HUES64 (cell line): ENCODE measurements at regions not wholly inside any gene's neighbourhood (a gene's known extent, or its start where the extent isn't known, plus 50 kb on each side); places are given as distances from the start of the nearest gene placed in this dataset.

Source experiments
- H3K27ac ChIP-seq: 2 replicates; pipeline ENCODE4 v1.7.0; 2013; ENCODE audit warnings: low read depth, low read length, inconsistent platforms
- H3K27me3 ChIP-seq: 2 replicates; pipeline ENCODE4 v1.6.1; 2013; ENCODE audit warnings: mild to moderate bottlenecking, low read length; ENCODE audit not compliant: insufficient read depth
- H3K36me3 ChIP-seq: 2 replicates; pipeline ENCODE4 v1.6.1; 2013; ENCODE audit warnings: mild to moderate bottlenecking, low read length; ENCODE audit not compliant: insufficient read depth
- H3K4me1 ChIP-seq: 2 replicates; pipeline ENCODE4 v1.6.1; 2013; ENCODE audit warnings: mild to moderate bottlenecking, low read length, moderate library complexity; ENCODE audit not compliant: insufficient read depth
- H3K4me3 ChIP-seq: 2 replicates; pipeline ENCODE4 v1.5.1; 2013; ENCODE audit warnings: mild to moderate bottlenecking, low read length, moderate library complexity
- H3K9ac ChIP-seq: 2 replicates; pipeline ENCODE4 v1.6.1; 2013; ENCODE audit warnings: mild to moderate bottlenecking, low read depth, low read length
- H3K9me3 ChIP-seq: 2 replicates; pipeline ENCODE4 v1.6.1; 2013; ENCODE audit warnings: low read depth, low read length; ENCODE audit not compliant: insufficient read depth
- WGBS: fragments of 150-250, 120-280 bp; methylation state at CpG from one replicate; pipeline ENCODE4 v1.1.7; 2013; ENCODE audit warnings: missing lambda C conversion rate; 5-methylcytosine and 5-hydroxymethylcytosine counted together

- Histone ChIP-seq H3K9me3 (0 out of 2 replicates have a peak, but pooled peaks cover 4% of the 10 kb centered on the region), H3K27me3 (no peaks in the 10 kb centered on the region)
- 91% methylated on average over 1 of the region's 2 CpGs for WGBS
These were observed 367.2 kb downstream of the ZFHX3 start for GRCh38 chr16:72680732-72681131.

GRCh38 chr16:72679856-72680255 is 368.1 kb downstream of the ZFHX3 start:
- Histone ChIP-seq H3K27ac (no peak overlapping the region), H3K9ac (no peak overlapping the region), H3K4me1 (no peaks in the 10 kb centered on the region), H3K36me3 (no peaks in the 10 kb centered on the region), H3K27me3 (no peaks in the 10 kb centered on the region), H3K4me3 (no peak overlapping the region), H3K9me3 (peaks cover 7% of the 10 kb centered on the region; the same call in 1 of the 2 replicates)

More at GRCh38 chr16:72680732-72681131, 367.2 kb downstream of the ZFHX3 start:
- H3K27ac ChIP-seq: no peak overlapping the region
- H3K4me1 ChIP-seq: no peaks in the 10 kb centered on the region
- no peak overlapping the region for H3K4me3 ChIP-seq
- no peaks in the 10 kb centered on the region for H3K36me3 ChIP-seq
- H3K9ac ChIP-seq: no peak overlapping the region

- Histone ChIP-seq H3K9ac (no peak overlapping the region), H3K4me1 (no peaks in the 10 kb centered on the region), H3K9me3 (peaks cover 17% of the 10 kb centered on the region), H3K27me3 (no peaks in the 10 kb centered on the region), H3K27ac (no peak overlapping the region), H3K4me3 (no peak overlapping the region), H3K36me3 (no peaks in the 10 kb centered on the region)
- 94% methylated on average over 2 of the region's 2 CpGs for WGBS
These were observed 370.1 kb downstream of the ZFHX3 start for GRCh38 chr16:72677662-72678447.

GRCh38 chr16:72673118-72673517 is 374.8 kb downstream of the ZFHX3 start:
- Histone ChIP-seq H3K4me3 (no peak overlapping the region), H3K36me3 (peaks cover 8% of the 10 kb centered on the region; the same call in 1 of the 2 replicates), H3K27me3 (no peaks in the 10 kb centered on the region), H3K9ac (no peak overlapping the region), H3K9me3 (peaks cover 25% of the 10 kb centered on the region), H3K4me1 (no peaks in the 10 kb centered on the region), H3K27ac (no peak overlapping the region)
- no CpG with 5 or more reads among the region's 1 CpG for WGBS

GRCh38 chr16:72666267-72666666 is 381.7 kb downstream of the ZFHX3 start:
- WGBS: 100% methylated on average over 2 of the region's 2 CpGs
- Histone ChIP-seq H3K9ac (no peak overlapping the region), H3K4me3 (0 out of 2 replicates have a peak overlapping the region, but pooled peaks have one; percentile 82), H3K27ac (no peak overlapping the region), H3K9me3 (no peaks in the 10 kb centered on the region), H3K4me1 (peaks cover 5% of the 10 kb centered on the region; the same call in 1 of the 2 replicates), H3K36me3 (no peaks in the 10 kb centered on the region), H3K27me3 (no peaks in the 10 kb centered on the region)

- Histone ChIP-seq H3K36me3 (no peaks in the 10 kb centered on the region), H3K9me3 (no peaks in the 10 kb centered on the region), H3K27ac (no peak overlapping the region), H3K27me3 (no peaks in the 10 kb centered on the region), H3K9ac (peak overlapping the region; percentile 85), H3K4me3 (peak overlapping the region; percentile 82), H3K4me1 (peaks cover 5% of the 10 kb centered on the region; the same call in 1 of the 2 replicates)
- WGBS: 52% methylated on average over 4 of the region's 4 CpGs
These were observed 382.2 kb downstream of the ZFHX3 start for GRCh38 chr16:72665701-72666100.

GRCh38 chr16:72664509-72665408 is 383.2 kb downstream of the ZFHX3 start:
- no peaks in the 10 kb centered on the region for H3K9me3 ChIP-seq
- WGBS: under 1% methylated on average over 60 of the region's 60 CpGs
- H3K4me3 ChIP-seq: peak overlapping the region; percentile 82
- peak overlapping the region; percentile 79; the same call in 1 of the 2 replicates for H3K27ac ChIP-seq
- peaks cover 5% of the 10 kb centered on the region; the same call in 1 of the 2 replicates for H3K4me1 ChIP-seq
- peak overlapping the region; percentile 85 for H3K9ac ChIP-seq
- no peaks in the 10 kb centered on the region for H3K27me3 ChIP-seq
- no peaks in the 10 kb centered on the region for H3K36me3 ChIP-seq

- no peaks in the 10 kb centered on the region for H3K9me3 ChIP-seq
- H3K36me3 ChIP-seq: no peaks in the 10 kb centered on the region
- no peaks in the 10 kb centered on the region for H3K27me3 ChIP-seq
- peaks cover 5% of the 10 kb centered on the region; the same call in 1 of the 2 replicates for H3K4me1 ChIP-seq
- WGBS: 4% methylated on average over 18 of the region's 18 CpGs
- H3K4me3 ChIP-seq: peak overlapping the region; percentile 82
- H3K27ac ChIP-seq: peak overlapping the region; percentile 79; the same call in 1 of the 2 replicates
- H3K9ac ChIP-seq: peak overlapping the region; percentile 85
These were observed 383.8 kb downstream of the ZFHX3 start for GRCh38 chr16:72664056-72664508.

GRCh38 chr16:72658888-72659717 is 388.8 kb downstream of the ZFHX3 start:
- Histone ChIP-seq H3K9ac (no peak overlapping the region), H3K27me3 (no peaks in the 10 kb centered on the region), H3K4me1 (no peaks in the 10 kb centered on the region; the same call in 1 of the 2 replicates), H3K36me3 (no peaks in the 10 kb centered on the region), H3K9me3 (no peaks in the 10 kb centered on the region), H3K27ac (no peak overlapping the region), H3K4me3 (no peak overlapping the region)
- WGBS: 94% methylated on average over 5 of the region's 5 CpGs

- no peak overlapping the region for H3K27ac ChIP-seq
- no peaks in the 10 kb centered on the region for H3K27me3 ChIP-seq
- no peak overlapping the region for H3K9ac ChIP-seq
- H3K4me3 ChIP-seq: no peak overlapping the region
- H3K9me3 ChIP-seq: no peaks in the 10 kb centered on the region
- H3K36me3 ChIP-seq: no peaks in the 10 kb centered on the region
- H3K4me1 ChIP-seq: no peaks in the 10 kb centered on the region
These were observed 390.1 kb downstream of the ZFHX3 start for GRCh38 chr16:72657791-72658190.
